RWPE2 (cell line): ENCODE measurements at regions not wholly inside any gene's neighbourhood (a gene's known extent, or its start where the extent isn't known, plus 50 kb on each side); places are given as distances from the start of the nearest gene placed in this dataset.

Source experiments
- ATAC-seq: fragments of 200-7000 bp; cut with Tn5 transposase; 3 replicates; pipeline ENCODE4 v1.9.1; 2021; ENCODE audit warnings: low read depth
- DNase-seq: peaks from one replicate; pipeline ENCODE4 v3.0.0-alpha.2; 2020; ENCODE audit warnings: low spot score
- H3K27ac ChIP-seq: fragments of 450-650 bp; 2 replicates; pipeline ENCODE4 v1.5.1; 2017; ENCODE audit warnings: mild to moderate bottlenecking; ENCODE audit not compliant: poor library complexity, severe bottlenecking
- H3K27me3 ChIP-seq: fragments of 250-450 bp; sonication (Bioruptor Pico); 2 replicates; pipeline ENCODE4 v1.5.1; 2021; ENCODE audit warnings: mild to moderate bottlenecking, moderate library complexity; ENCODE audit not compliant: insufficient read depth, poor library complexity, severe bottlenecking
- H3K36me3 ChIP-seq: fragments of 250-450 bp; sonication (Bioruptor Pico); 2 replicates; pipeline ENCODE4 v1.5.1; 2020; ENCODE audit warnings: low read depth, mild to moderate bottlenecking, moderate library complexity
- H3K4me1 ChIP-seq: fragments of 250-450 bp; sonication (Bioruptor Pico); 2 replicates; pipeline ENCODE4 v1.5.1; 2021; ENCODE audit warnings: mild to moderate bottlenecking, moderate library complexity; ENCODE audit not compliant: insufficient read depth, poor library complexity, severe bottlenecking
- H3K4me3 ChIP-seq: fragments of 250-450 bp; sonication (Bioruptor Pico); 2 replicates; pipeline ENCODE4 v1.5.1; 2021; ENCODE audit warnings: mild to moderate bottlenecking, moderate library complexity; ENCODE audit not compliant: severe bottlenecking
- H3K9me3 ChIP-seq: fragments of 250-450 bp; sonication (Bioruptor Pico); 2 replicates; pipeline ENCODE4 v1.5.1; 2021; ENCODE audit warnings: mild to moderate bottlenecking, moderate library complexity; ENCODE audit not compliant: severe bottlenecking
- CTCF ChIP-seq: fragments of 450-650 bp; IDR thresholded peaks from one replicate; pipeline ENCODE4 v1.5.1; 2017; ENCODE audit warnings: mild to moderate bottlenecking, moderate library complexity; ENCODE audit not compliant: poor library complexity, severe bottlenecking

GRCh38 chr15:46232471-46232870, 597.6 kb downstream of the SQOR start:
- TF ChIP-seq CTCF: no peak
- Histone ChIP-seq H3K27ac (no peak overlapping the region), H3K9me3 (no peaks in the 10 kb centered on the region), H3K4me3 (no peak overlapping the region), H3K4me1 (no peaks in the 10 kb centered on the region), H3K36me3 (no peaks in the 10 kb centered on the region), H3K27me3 (peaks cover 47% of the 10 kb centered on the region)
- ATAC-seq: no peak
- DNase-seq: no peak

- H3K36me3 ChIP-seq: no peaks in the 10 kb centered on the region
- ATAC-seq (no peak), DNase-seq (no peak)
- H3K27ac ChIP-seq: no peak overlapping the region
- no peaks in the 10 kb centered on the region for H3K9me3 ChIP-seq
- H3K4me1 ChIP-seq: no peaks in the 10 kb centered on the region
- peaks cover 24% of the 10 kb centered on the region for H3K27me3 ChIP-seq
- no peak overlapping the region for H3K4me3 ChIP-seq
- TF ChIP-seq CTCF: no peak
These were observed 608.1 kb downstream of the SQOR start for GRCh38 chr15:46242935-46243334.

- Histone ChIP-seq H3K36me3 (no peaks in the 10 kb centered on the region), H3K27ac (no peak overlapping the region), H3K4me1 (no peaks in the 10 kb centered on the region), H3K27me3 (peaks cover 6% of the 10 kb centered on the region), H3K9me3 (no peaks in the 10 kb centered on the region), H3K4me3 (no peak overlapping the region)
- no peak for ATAC-seq
- DNase-seq: no peak
- no peak for TF ChIP-seq CTCF
These were observed 617.1 kb downstream of the SQOR start for GRCh38 chr15:46251903-46252302.

- Histone ChIP-seq H3K9me3 (no peaks in the 10 kb centered on the region), H3K27me3 (no peaks in the 10 kb centered on the region), H3K4me1 (no peaks in the 10 kb centered on the region), H3K4me3 (no peak overlapping the region), H3K36me3 (no peaks in the 10 kb centered on the region), H3K27ac (no peak overlapping the region)
- DNase-seq: no peak
- ATAC-seq: no peak
- TF ChIP-seq CTCF: no peak
These were observed 623.2 kb downstream of the SQOR start for GRCh38 chr15:46258056-46258455.

GRCh38 chr15:46260937-46261336, 626.1 kb downstream of the SQOR start:
- Histone ChIP-seq H3K27me3 (no peaks in the 10 kb centered on the region), H3K4me3 (no peak overlapping the region), H3K27ac (no peak overlapping the region), H3K36me3 (no peaks in the 10 kb centered on the region), H3K4me1 (no peaks in the 10 kb centered on the region), H3K9me3 (no peaks in the 10 kb centered on the region)
- TF ChIP-seq CTCF: no peak
- no peak for ATAC-seq
- no peak for DNase-seq
